Vagina (tissue), 2 donors: ENCODE measurements at regions not wholly inside any gene's neighbourhood (a gene's known extent, or its start where the extent isn't known, plus 50 kb on each side); places are given as distances from the start of the nearest gene placed in this dataset.

Experiments
- DNase-seq, 2 donors: peaks; one replicate each; pipeline ENCODE4 v3.0.0-alpha.2; 2017; ENCODE audit errors: extremely low spot score in 2 of 2
- H3K27ac ChIP-seq: fragments of 200-600 bp; sonication (generic); one replicate; pipeline ENCODE4 v1.5.1; 2019
- H3K27me3 ChIP-seq: fragments of 200-600 bp; sonication (generic); one replicate; pipeline ENCODE4 v1.5.1; 2019
- H3K36me3 ChIP-seq, 2 donors: fragments of 200-600 bp; sonication (generic); one replicate each; pipeline ENCODE4 v1.5.1; 2017 to 2019
- H3K4me1 ChIP-seq: fragments of 200-600 bp; sonication (generic); one replicate; pipeline ENCODE4 v1.5.1; 2019
- H3K4me3 ChIP-seq, 2 donors: fragments of 200-600 bp; sonication (generic); 1 replicate in 1 of 2; 2 replicates in 1 of 2; pipeline ENCODE4 v1.5.1; 2016 to 2019
- H3K9me3 ChIP-seq: fragments of 200-600 bp; sonication (generic); one replicate; pipeline ENCODE4 v1.5.1; 2019
- CTCF ChIP-seq, 3 experiments: fragments of 450-650 bp in 2 of 3; fragments of 200-600 bp in 1 of 3; sonication (generic) in 1 of 3; IDR thresholded peaks; one replicate each; pipeline ENCODE4 v1.5.1; 2017 to 2019; ENCODE audit warnings: antibody characterized with exemption in 3 of 3, mild to moderate bottlenecking in 2 of 3, moderate library complexity in 2 of 3
- POLR2A ChIP-seq, 2 donors: fragments of 450-650 bp; IDR thresholded peaks; one replicate each; pipeline ENCODE4 v1.6.1; 2017; ENCODE audit warnings: antibody characterized with exemption in 2 of 2, mild to moderate bottlenecking in 2 of 2, moderate library complexity in 2 of 2
- POLR2AphosphoS5 ChIP-seq, 2 donors: sonication (generic); formaldehyde crosslinking; IDR thresholded peaks; one replicate each; pipeline ENCODE4 v1.9.0; 2017; ENCODE audit warnings: antibody characterized with exemption in 2 of 2, mild to moderate bottlenecking in 2 of 2, low read depth in 1 of 2; ENCODE audit not compliant: insufficient read depth in 1 of 2
- intact Hi-C: fragments of 100-400 bp; cut with DNase I; formaldehyde crosslinking; loops from one replicate; pipeline ENCODE4 v1.15.1; 2023

- Histone ChIP-seq H3K4me3 (no peak overlapping the region), H3K36me3 (no peaks in the 10 kb centered on the region), H3K27ac (no peak overlapping the region), H3K27me3 (no peaks in the 10 kb centered on the region), H3K9me3 (no peaks in the 10 kb centered on the region), H3K4me1 (no peaks in the 10 kb centered on the region)
- intact Hi-C loops: no loop called here
- no peak for DNase-seq
- TF ChIP-seq CTCF (IDR thresholded peaks at IDR 0.05) (no peak), POLR2AphosphoS5 (IDR thresholded peaks at IDR 0.05; ENCODE audit: insufficient read depth in 1 of 2, low read depth in 1 of 2) (no peak), POLR2A (IDR thresholded peaks at IDR 0.05) (no peak)
Observed at GRCh38 chr1:80509965-80510522, 1290.7 kb upstream of the ADGRL2 start.

GRCh38 chr1:80506216-80506615, 1294.5 kb upstream of the ADGRL2 start:
- DNase-seq: no peak
- Histone ChIP-seq H3K36me3 (no peaks in the 10 kb centered on the region), H3K4me1 (no peaks in the 10 kb centered on the region), H3K9me3 (no peaks in the 10 kb centered on the region), H3K27me3 (no peaks in the 10 kb centered on the region), H3K4me3 (no peak overlapping the region), H3K27ac (no peak overlapping the region)
- intact Hi-C loops: no loop called here
- TF ChIP-seq CTCF (IDR thresholded peaks at IDR 0.05): no peak
- no peak for TF ChIP-seq POLR2AphosphoS5 (IDR thresholded peaks at IDR 0.05; ENCODE audit: insufficient read depth in 1 of 2, low read depth in 1 of 2)
- TF ChIP-seq POLR2A (IDR thresholded peaks at IDR 0.05): no peak

- Histone ChIP-seq H3K27me3 (no peaks in the 10 kb centered on the region), H3K27ac (no peak overlapping the region)
Observed at GRCh38 chr1:80498673-80499072, 1302.1 kb upstream of the ADGRL2 start.

GRCh38 chr1:80495806-80496205, 1304.9 kb upstream of the ADGRL2 start:
- DNase-seq: no peak
- Histone ChIP-seq H3K4me1 (no peaks in the 10 kb centered on the region), H3K9me3 (no peaks in the 10 kb centered on the region), H3K27me3 (no peaks in the 10 kb centered on the region), H3K36me3 (no peaks in the 10 kb centered on the region), H3K4me3 (no peak overlapping the region), H3K27ac (no peak overlapping the region)
- intact Hi-C loops: no loop called here
- no peak for TF ChIP-seq POLR2AphosphoS5 (IDR thresholded peaks at IDR 0.05; ENCODE audit: insufficient read depth in 1 of 2, low read depth in 1 of 2)
- TF ChIP-seq POLR2A (IDR thresholded peaks at IDR 0.05): no peak
- no peak for TF ChIP-seq CTCF (IDR thresholded peaks at IDR 0.05)

More at GRCh38 chr1:80498673-80499072, 1302.1 kb upstream of the ADGRL2 start:
- Histone ChIP-seq H3K36me3 (no peaks in the 10 kb centered on the region), H3K9me3 (no peaks in the 10 kb centered on the region), H3K4me1 (no peaks in the 10 kb centered on the region), H3K4me3 (no peak overlapping the region)
- DNase-seq: no peak
- no peak for TF ChIP-seq POLR2AphosphoS5 (IDR thresholded peaks at IDR 0.05; ENCODE audit: insufficient read depth in 1 of 2, low read depth in 1 of 2)
- intact Hi-C loops: no loop called here

GRCh38 chr1:80472145-80472544, 1328.6 kb upstream of the ADGRL2 start:
- no peak for TF ChIP-seq CTCF (IDR thresholded peaks at IDR 0.05)
- no peak for TF ChIP-seq POLR2AphosphoS5 (IDR thresholded peaks at IDR 0.05; ENCODE audit: insufficient read depth in 1 of 2, low read depth in 1 of 2)
- no peak for TF ChIP-seq POLR2A (IDR thresholded peaks at IDR 0.05)
- Histone ChIP-seq H3K27me3 (no peaks in the 10 kb centered on the region), H3K27ac (no peak overlapping the region), H3K4me3 (no peak overlapping the region), H3K36me3 (no peaks in the 10 kb centered on the region), H3K4me1 (no peaks in the 10 kb centered on the region), H3K9me3 (no peaks in the 10 kb centered on the region)
- intact Hi-C loops: no loop called here
- DNase-seq: no peak
